Keratinocyte (primary cell): ENCODE measurements at regions not wholly inside any gene's neighbourhood (a gene's known extent, or its start where the extent isn't known, plus 50 kb on each side); places are given as distances from the start of the nearest gene placed in this dataset.

Experiments
- DNase-seq: peaks from one replicate; pipeline ENCODE4 v3.0.0-alpha.2; 2011; ENCODE audit warnings: low read depth, missing footprints, low spot score
- FAIRE-seq: peaks from 2 replicates; lab custom pipeline; 2011; peaks lifted over from hg19 to GRCh38; lab: Jason Lieb, UNC
- H2AFZ ChIP-seq: 2 replicates; pipeline ENCODE4 v1.6.0; 2012; ENCODE audit warnings: low read length, control low read depth, inconsistent platforms; ENCODE audit not compliant: control insufficient read depth
- H3K27ac ChIP-seq: 2 replicates; pipeline ENCODE4 v1.5.1; 2011; ENCODE audit warnings: low read length; ENCODE audit not compliant: control insufficient read depth, insufficient read depth
- H3K27me3 ChIP-seq: 3 replicates; pipeline ENCODE4 v1.6.0; 2011; ENCODE audit warnings: low read length; ENCODE audit not compliant: control insufficient read depth, insufficient read depth; ENCODE audit errors: extremely low read depth
- H3K36me3 ChIP-seq, 2 experiments: 2 replicates in 1 of 2; 3 replicates in 1 of 2; pipeline ENCODE4 v1.5.1; 2011; ENCODE audit warnings: low read length in 2 of 2, mild to moderate bottlenecking in 1 of 2; ENCODE audit not compliant: control insufficient read depth in 2 of 2, insufficient read depth in 2 of 2; ENCODE audit errors: extremely low read depth in 1 of 2
- H3K4me1 ChIP-seq: 3 replicates; pipeline ENCODE4 v1.5.1; 2011; ENCODE audit warnings: low read length; ENCODE audit not compliant: control insufficient read depth, insufficient read depth; ENCODE audit errors: extremely low read depth
- H3K4me2 ChIP-seq: 3 replicates; pipeline ENCODE4 v1.6.0; 2011; ENCODE audit warnings: low read depth, low read length; ENCODE audit not compliant: control insufficient read depth, insufficient read depth; ENCODE audit errors: extremely low read depth
- H3K4me3 ChIP-seq, 3 experiments: fragments of 200-600 bp in 1 of 3; sonication (generic) in 1 of 3; 2 replicates in 2 of 3; 3 replicates in 1 of 3; pipeline ENCODE4 v1.5.1; 2011 to 2016; ENCODE audit warnings: low read length in 3 of 3, mild to moderate bottlenecking in 3 of 3, control low read depth in 2 of 3, inconsistent platforms in 1 of 3, low read depth in 1 of 3, mixed read lengths in 1 of 3, mixed run types in 1 of 3, moderate library complexity in 1 of 3; ENCODE audit not compliant: control insufficient read depth in 2 of 3, insufficient read depth in 2 of 3; ENCODE audit errors: extremely low read depth in 1 of 3
- H3K79me2 ChIP-seq: 2 replicates; pipeline ENCODE4 v1.6.0; 2012; ENCODE audit warnings: low read length; ENCODE audit not compliant: control insufficient read depth, insufficient read depth
- H3K9ac ChIP-seq: 3 replicates; pipeline ENCODE4 v1.6.0; 2011; ENCODE audit warnings: low read length; ENCODE audit not compliant: control insufficient read depth, insufficient read depth; ENCODE audit errors: extremely low read depth
- H3K9me1 ChIP-seq: 3 replicates; pipeline ENCODE4 v1.6.0; 2011; ENCODE audit warnings: low read length; ENCODE audit not compliant: control insufficient read depth, insufficient read depth; ENCODE audit errors: extremely low read depth
- H3K9me3 ChIP-seq: 2 replicates; pipeline ENCODE4 v1.5.1; 2012; ENCODE audit warnings: low read depth, low read length; ENCODE audit not compliant: control insufficient read depth
- H4K20me1 ChIP-seq: 3 replicates; pipeline ENCODE4 v1.6.0; 2011; ENCODE audit warnings: low read length; ENCODE audit not compliant: control insufficient read depth, insufficient read depth; ENCODE audit errors: extremely low read depth
- EZH2 ChIP-seq: IDR thresholded peaks from one replicate; pipeline ENCODE4 v1.6.1; 2012; ENCODE audit warnings: inconsistent platforms, mild to moderate bottlenecking, low read length, moderate library complexity
- dilution Hi-C: fragments of 300-500 bp; cut with MboI; formaldehyde crosslinking; loops from one replicate; pipeline ENCODE4 v1.7.0; 2020; ENCODE audit warnings: low sequenced_read_pairs; ENCODE audit not compliant: extremely low pct_ligation_motif_present
- TF ChIP-seq, protein P1 (sequence below), 3 experiments: IDR thresholded peaks in 1 of 3; conservative IDR thresholded peaks in 1 of 3; optimal IDR thresholded peaks in 1 of 3; 2 replicates in 2 of 3; 3 replicates in 1 of 3; pipeline versions ENCODE3 to v1.5.1; 2011; ENCODE audit warnings: low read length in 3 of 3, mild to moderate bottlenecking in 3 of 3, moderate library complexity in 2 of 3, control low read depth in 1 of 3, inconsistent platforms in 1 of 3; ENCODE audit not compliant: insufficient read depth in 2 of 3; ENCODE audit errors: extremely low read depth in 1 of 3

GRCh38 chr7:98456866-98457265, 56.0 kb upstream of the BAIAP2L1 start:
- no peak for DNase-seq
- Histone ChIP-seq H3K36me3 (no peaks in the 10 kb centered on the region), H3K79me2 (no peaks in the 10 kb centered on the region), H3K4me1 (no peaks in the 10 kb centered on the region), H3K9ac (no peak overlapping the region), H3K27ac (no peak overlapping the region), H4K20me1 (no peaks in the 10 kb centered on the region), H3K4me2 (no peak overlapping the region), H3K4me3 (no peak overlapping the region), H3K9me1 (no peaks in the 10 kb centered on the region), H2AFZ (no peak overlapping the region), H3K27me3 (no peaks in the 10 kb centered on the region), H3K9me3 (no peaks in the 10 kb centered on the region)
- FAIRE-seq, result no peak
- TF ChIP-seq, protein P1, sequence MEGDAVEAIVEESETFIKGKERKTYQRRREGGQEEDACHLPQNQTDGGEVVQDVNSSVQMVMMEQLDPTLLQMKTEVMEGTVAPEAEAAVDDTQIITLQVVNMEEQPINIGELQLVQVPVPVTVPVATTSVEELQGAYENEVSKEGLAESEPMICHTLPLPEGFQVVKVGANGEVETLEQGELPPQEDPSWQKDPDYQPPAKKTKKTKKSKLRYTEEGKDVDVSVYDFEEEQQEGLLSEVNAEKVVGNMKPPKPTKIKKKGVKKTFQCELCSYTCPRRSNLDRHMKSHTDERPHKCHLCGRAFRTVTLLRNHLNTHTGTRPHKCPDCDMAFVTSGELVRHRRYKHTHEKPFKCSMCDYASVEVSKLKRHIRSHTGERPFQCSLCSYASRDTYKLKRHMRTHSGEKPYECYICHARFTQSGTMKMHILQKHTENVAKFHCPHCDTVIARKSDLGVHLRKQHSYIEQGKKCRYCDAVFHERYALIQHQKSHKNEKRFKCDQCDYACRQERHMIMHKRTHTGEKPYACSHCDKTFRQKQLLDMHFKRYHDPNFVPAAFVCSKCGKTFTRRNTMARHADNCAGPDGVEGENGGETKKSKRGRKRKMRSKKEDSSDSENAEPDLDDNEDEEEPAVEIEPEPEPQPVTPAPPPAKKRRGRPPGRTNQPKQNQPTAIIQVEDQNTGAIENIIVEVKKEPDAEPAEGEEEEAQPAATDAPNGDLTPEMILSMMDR (optimal IDR thresholded peaks at IDR 0.05 in 1 of 3, IDR thresholded peaks at IDR 0.05 in 1 of 3, conservative IDR thresholded peaks at IDR 0.05 in 1 of 3; ENCODE audit: extremely low read depth in 1 of 3, insufficient read depth in 2 of 3, low read length in 3 of 3), result no peak
- no peak for TF ChIP-seq EZH2
- dilution Hi-C loops, result loop anchor here (25.0 kb wide), 1 partner anchor 380 kb away; no protein-coding TSS in a partner anchor

DNA sequence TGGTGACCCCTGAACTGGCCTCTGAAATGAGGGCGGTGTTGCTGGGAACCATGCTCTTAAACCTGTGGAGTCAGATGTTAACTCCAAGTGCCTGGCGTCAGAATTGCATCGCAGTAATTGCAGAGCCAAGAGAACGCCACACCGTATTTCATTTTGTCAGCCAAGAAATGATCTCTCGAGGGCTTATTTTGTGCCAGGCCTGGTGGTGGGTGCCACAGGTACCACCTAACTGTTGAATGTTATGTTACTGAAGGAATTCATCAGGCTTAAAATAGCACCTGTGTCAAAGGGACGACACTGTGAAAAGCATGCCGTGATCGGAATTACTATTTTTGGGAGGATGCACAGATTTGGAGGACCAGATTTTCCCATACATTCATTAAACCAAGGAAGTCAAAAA, 51.9 kb upstream of the BAIAP2L1 start:
- no peaks in the 10 kb centered on the region for H3K36me3 ChIP-seq
- H3K9me1 ChIP-seq, result no peaks in the 10 kb centered on the region
- H3K9me3 ChIP-seq, result no peaks in the 10 kb centered on the region
- no peak overlapping the region for H3K4me3 ChIP-seq
- no peaks in the 10 kb centered on the region for H3K4me1 ChIP-seq
- no peak overlapping the region for H3K9ac ChIP-seq
- dilution Hi-C loops, result loop anchor here (25.0 kb wide), 1 partner anchor 385 kb away; no protein-coding TSS in a partner anchor
- no peaks in the 10 kb centered on the region for H3K27me3 ChIP-seq
- no peak for FAIRE-seq
- TF ChIP-seq, protein P1 (optimal IDR thresholded peaks at IDR 0.05 in 1 of 3, IDR thresholded peaks at IDR 0.05 in 1 of 3, conservative IDR thresholded peaks at IDR 0.05 in 1 of 3; ENCODE audit: extremely low read depth in 1 of 3, insufficient read depth in 2 of 3, low read length in 3 of 3), result no peak
- no peak for TF ChIP-seq EZH2
- no peaks in the 10 kb centered on the region for H3K79me2 ChIP-seq
- H3K4me2 ChIP-seq, result no peak overlapping the region
- DNase-seq, result no peak
- H4K20me1 ChIP-seq, result no peaks in the 10 kb centered on the region
- no peak overlapping the region for H2AFZ ChIP-seq
- no peak overlapping the region for H3K27ac ChIP-seq
